ENCODE measurements at regions not wholly inside any gene's neighbourhood (a gene's known extent, or its start where the extent isn't known, plus 50 kb on each side); places are given as distances from the start of the nearest gene placed in this dataset.
"Not testable (repeated sequence)": the region's sequence is repeated elsewhere in the genome, so short reads cannot be mapped to it uniquely, and the experiment has no call there.

DNA sequence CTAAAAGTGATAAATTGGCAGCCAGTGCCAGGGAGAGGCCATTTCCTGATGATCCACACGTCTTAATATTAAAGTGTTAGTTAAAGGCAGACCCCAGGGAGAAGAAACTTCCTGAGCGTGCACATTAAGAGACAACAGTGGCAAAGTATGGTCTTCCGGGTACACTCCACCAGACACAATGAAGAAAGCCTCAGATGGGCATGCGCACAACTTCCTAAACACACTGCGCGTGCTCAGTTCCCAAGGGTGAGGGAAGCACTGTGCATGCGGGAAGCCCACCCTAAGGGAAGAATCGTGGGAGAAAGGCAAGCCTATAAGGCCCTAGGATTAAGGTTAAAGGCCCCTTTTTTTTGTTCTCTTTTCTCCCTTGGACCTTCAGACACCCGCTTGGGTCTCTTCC, 140.7 kb upstream of the CDKN3 start:
- DNase-seq (ENCODE audit: low spot score): no peak

DNA sequence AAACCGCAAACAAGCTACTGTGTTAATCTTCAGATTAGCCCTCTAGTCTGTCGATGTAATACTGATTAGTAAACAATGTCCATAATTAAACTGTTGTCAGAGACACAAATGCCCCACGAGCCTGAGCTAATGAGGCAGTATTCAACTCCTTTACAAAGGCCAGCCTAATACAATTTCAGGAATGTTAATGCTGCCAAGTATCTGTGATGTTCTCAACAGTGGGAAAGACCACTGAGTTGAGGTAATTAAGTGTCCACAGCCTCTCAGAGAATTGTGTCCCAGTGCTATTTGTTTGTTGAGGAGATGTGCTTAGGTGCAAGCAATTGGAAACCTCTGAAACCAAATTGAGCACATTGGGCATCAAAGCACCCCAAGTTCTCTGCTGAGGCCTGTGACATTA, 139.4 kb upstream of the CDKN3 start:
- no peak for DNase-seq (ENCODE audit: low spot score)

DNA sequence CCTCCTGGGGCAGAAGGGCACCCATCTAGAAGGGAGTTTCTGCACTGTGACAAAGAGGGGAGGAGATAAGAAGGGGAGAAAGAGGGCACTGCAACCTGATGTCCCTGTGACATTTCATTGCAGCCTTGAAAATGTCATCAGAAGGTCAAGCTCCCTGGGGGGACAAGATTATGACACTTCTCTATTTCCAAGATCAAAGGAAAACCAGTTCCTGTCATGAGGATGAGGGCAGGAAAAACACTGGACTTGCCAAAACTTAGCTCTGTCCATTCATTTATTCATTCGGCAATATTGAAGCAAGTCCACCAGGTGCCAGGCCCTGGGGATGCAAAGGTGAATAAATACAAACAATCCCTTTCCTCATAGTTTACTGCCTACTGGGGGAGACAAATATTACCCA, 138.4 kb upstream of the CDKN3 start:
- DNase-seq (ENCODE audit: low spot score): no peak

DNA sequence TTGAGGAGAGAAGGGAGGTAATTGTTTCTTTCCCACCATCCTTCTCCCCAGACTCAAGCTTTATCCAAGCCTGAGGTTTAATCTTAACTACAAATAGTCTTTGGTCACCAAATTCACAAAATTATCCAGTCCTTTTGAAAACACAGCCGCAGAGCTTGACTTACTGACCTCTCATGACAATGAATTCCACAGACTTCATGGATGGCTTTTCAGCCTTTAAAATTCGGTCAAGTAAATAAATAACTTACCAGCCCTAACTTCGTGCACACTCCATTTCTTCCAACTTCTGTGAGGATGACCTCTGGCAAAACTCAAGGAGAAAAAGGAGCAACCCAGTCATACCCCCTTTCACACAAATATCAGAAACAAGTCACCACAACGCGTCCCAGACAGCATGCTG, 137.0 kb upstream of the CDKN3 start:
- DNase-seq (ENCODE audit: low spot score): no peak

DNA sequence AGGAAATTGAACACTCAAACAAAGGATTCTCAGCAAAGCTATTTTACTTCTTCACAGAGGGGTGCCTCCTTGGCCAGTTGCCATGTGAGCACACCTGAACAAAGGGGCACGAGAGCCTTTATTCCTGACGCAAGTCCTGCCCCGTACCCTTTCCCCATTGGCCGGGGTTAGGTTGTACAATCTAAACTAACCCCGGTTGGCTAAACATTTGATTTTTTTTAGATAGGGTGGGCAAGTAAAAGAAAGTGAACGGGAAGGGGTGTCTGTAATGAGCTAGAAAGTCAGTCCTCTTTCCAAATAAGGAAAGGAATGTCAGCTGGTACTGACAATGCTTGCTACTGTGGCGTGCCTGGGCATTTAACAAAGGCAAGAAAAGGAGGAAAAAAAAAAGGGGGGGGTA, 135.5 kb upstream of the CDKN3 start:
- DNase-seq (ENCODE audit: low spot score): no peak

DNA sequence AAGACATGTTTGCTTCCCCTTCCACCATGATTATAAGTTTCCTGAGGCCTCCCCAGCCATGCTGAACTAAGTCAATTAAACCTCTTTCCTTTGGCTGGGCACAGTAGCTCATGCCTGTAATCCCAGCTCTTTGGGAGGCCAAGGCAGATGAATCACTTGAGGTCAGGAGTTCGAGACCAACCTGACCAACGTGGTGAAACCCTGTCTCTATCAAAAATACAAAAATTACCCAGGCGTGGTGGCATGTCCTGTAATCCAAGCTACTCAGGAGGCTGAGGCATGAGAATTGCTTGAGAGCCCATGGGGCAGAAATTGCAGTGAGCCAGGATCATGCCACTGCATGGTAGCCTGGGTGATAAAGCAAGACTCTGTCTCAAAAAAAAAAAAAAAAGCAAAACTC, 130.2 kb upstream of the CDKN3 start:
- DNase-seq (ENCODE audit: low spot score): not testable (repeated sequence)

DNA sequence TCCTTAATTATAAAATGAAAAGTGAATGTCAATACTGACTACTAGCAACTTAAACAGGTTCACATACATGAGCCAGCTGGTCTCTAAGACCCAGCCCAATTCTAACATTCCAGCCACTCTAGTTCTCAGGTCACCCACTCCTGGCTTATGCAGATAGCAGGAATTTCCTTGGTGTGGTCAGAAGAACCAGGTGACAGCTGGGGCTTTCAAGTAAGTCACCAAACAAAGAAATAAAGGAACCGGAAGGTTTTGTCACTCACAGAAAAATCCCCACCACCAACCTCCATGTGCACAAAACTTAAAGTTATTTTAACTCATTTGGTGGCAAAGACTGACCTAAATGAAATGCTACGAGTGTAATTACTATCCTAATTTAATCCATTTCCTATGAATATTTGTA, 129.6 kb upstream of the CDKN3 start:
- DNase-seq (ENCODE audit: low spot score): no peak

DNA sequence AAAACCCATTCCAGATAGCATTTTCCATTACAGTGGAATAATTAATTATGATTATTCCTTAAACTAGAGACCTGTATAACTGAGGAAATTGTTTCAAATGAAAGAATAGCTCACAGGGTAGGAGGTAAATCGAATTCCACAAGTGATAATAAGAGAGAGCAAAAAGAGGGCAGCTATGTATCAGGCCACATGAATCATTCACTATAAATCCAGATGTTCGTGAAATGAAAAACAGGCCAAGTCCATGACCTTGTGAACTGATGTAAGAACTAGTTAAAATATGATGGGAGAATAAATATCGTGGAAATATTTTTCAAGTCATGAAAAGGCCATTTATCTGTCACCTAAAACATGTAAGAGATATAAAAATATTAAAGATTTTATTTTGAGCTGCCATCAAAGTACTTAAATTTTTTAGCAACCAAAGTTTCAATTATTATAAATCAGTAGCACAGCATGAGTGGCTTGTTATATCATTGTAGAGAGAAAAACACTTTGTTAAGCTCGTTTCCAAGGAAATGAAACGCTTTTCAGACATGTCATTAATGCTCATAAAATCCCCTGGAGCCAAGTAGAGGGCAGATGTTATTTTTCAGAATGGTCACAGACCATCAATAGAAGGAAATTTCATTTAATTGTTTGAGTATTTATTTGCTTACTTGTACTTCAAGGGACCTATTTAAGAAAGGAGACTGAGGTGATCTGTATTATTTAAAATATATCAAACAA, 120.6 kb upstream of the CDKN3 start:
- DNase-seq (ENCODE audit: low spot score): no peak

DNA sequence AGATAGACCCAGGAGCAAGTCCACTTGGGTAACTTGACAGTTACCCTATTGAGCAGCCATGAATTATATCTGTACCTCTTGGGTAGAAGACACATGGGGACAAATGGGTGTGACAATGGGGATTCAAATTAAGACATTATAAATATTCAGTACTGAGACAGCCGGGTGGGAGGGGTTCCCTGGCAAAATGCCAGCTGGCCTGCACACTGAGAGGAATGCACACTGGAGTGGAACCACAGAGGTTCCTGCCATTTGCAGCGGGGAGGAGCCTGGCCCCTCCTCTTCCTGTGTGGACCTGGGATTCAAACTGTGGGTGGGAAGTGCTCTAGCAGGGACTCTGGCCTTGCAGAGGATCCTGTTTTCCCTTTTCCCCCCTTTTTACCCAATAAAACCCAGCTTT, 118.7 kb upstream of the CDKN3 start:
- DNase-seq (ENCODE audit: low spot score): no peak

DNA sequence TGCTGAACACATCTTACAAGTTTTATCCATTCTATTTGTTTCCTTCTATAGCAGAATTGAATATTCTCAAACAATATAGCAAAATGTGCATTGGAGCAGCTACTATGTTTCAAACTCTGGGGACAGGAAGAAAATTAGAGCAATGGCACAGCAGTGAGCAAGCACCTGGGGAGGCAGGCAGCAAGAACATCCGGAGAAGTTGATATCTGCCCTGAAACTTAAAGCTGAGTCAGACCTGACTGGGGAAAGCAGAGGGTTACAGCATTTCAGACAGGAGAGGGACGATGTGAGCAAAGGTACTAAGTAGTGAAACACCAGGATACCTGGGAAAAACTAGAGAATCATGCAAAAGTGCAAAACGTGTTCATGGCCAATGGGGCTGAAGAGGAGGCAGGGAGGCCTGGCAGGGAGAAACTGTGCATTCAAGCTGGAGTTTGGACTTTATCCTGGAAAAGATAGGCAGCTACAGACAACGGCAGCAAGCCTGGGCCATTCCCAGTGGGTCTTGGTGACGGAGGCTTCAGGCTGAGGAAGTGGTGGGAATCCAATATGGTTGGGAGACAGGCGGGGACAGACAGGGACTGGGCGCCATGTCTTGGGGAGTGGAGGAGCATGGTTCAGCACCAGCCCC, 118.0 kb upstream of the CDKN3 start:
- DNase-seq (ENCODE audit: low spot score): no peak

DNA sequence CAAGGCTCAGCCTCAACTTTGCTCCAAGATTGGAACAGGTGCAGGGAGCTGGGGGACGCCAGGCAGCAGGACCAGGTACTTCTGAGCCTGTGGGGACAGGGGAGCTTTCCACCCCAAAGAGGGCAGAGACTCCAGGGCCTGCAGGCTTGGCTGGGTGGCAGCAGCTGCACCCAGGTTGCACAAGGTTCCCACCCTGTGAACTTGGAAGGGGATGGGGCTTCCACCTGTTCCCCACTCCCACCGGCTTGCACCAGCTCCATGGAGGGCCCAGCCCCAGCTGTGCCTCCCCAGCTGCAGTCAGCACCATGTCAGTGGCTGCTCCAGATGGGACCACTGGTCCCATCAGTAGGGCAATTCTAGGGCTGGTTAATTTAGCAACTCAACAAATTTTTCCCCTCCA, 114.0 kb upstream of the CDKN3 start:
- no peak for DNase-seq (ENCODE audit: low spot score)

DNA sequence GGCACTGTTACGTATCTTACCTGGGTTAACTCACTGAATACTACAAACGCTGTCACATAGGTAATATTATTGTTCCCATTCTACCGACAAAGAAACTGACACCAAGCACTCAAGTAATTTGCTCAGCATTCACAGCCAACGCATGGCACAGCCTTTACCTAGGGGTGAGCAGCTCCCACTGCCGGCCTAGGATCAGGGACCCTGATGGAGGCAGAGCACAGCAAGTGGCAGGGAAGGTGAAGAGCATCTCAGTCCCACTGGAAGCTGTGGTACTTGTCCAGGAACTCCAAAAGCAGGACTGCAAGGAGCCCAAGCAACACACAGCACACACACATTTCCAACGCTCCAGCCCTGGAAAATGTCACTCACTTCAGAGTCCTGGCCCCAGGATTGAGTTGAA, 111.8 kb upstream of the CDKN3 start:
- no peak for DNase-seq (ENCODE audit: low spot score)

DNA sequence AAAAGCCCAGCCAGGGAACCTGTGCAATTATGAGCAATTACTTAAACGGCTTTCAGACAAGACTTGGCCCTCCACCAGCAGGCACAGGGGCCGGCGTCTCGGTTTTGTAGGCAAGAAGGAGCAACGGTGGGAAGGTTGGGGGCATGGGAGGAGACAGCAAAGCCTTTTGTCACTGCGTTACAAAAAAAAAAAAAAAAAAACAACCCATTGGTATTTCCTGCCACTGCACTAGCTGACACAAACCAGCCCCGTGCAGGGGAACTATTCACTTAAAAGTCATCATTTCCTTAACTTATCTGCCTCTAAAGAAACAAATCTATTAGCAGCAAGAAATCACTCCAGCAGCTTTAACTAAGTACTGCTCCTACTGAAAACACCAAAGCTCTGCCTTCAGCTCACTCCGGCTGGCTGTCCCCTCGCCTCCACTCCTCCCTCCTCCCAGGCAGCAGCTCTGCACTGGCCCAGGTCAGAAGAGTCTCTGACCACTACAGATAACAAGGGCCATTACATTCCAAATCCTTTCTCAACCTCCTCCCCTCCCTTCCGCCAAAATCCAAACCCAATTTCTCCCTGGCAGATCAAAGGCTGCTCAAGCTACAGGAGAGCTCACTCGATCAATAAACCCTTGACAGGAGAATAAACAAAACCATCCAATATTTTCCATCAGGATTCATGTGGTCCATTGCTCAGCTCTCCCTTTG, 105.2 kb upstream of the CDKN3 start:
- DNase-seq (ENCODE audit: low spot score): no peak

DNA sequence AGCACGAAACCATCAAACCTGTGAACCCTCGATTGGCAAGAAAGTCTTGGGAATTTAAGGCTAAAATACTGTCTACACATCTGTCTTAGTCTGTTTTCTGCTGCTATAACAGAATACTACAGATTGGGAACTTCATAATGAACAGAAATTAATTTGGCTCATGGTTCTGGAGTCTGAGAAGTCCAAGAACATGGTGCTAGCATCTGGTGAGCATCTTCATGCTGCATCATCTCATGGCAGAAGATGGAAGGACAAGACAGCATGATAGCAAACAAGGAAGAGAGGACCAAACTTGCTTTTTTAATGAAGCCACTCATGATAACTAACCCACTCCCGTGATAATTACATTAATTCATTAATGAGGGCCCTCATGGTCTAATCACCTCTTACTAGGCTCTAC, 102.0 kb upstream of the CDKN3 start:
- no peak for DNase-seq (ENCODE audit: low spot score)

DNA sequence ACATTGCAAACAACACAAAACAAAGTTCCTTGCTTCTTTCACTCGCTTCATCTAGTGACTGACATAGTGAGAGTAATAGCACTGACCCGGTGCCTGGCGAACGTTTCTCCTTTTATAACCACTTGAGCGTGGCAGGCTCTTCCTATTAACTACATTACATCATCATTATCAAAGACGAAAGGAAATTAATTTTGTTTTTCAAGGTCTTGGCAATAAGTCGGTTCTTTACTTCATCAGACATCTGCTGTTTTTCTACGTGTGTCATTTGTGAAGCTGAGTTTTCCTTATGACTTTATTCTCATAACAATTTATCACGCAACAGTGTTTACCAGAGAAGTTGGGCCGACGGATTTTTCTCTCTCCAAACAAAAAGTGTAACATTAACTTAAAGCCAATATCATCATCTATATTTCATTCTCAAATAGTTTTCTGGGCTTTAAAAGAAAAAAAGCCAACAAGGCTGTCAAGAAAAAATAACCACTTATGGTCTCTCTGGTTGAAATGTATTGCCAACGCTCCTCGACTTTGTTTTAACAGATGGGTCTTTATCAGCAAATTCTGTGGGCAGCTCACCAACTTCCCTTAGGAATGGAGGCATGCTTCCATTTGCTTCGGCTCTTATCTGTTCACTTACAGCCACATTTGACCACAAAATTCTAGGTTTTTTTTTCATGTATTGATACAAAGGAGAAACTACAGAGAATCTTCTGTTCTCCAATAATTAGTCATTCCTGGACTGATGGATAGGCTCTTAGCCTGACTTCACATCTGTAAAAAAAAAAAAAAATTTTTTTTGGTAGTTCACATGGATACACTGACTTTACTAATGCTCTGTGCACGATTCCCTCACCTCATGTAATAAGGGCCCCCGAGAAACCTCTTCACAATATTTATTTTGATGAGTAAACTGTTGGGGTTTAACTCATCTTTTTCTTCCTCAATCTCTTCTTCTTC, 97.1 kb upstream of the CDKN3 start:
- no peak for DNase-seq (ENCODE audit: low spot score)

DNA sequence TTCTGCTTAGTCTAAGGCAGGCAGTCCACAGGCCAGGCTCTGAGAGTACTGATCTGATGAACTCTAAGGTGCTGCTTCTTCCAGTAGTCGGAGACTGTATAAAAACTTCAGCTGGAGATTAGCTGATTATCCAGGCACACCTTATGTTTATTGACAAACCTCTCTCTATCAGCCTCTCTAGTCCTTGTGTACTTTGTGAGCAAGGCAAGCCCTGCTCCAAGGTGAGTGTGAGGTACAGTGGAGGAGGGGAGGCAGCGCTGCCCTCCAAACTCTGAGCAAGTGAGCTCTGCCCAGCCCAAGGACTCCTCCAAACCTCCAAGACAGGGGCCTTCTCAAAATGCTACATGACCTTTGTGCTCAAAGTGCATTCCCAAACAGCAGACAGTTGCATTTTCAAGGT, 95.9 kb upstream of the CDKN3 start:
- DNase-seq (ENCODE audit: low spot score): no peak

DNA sequence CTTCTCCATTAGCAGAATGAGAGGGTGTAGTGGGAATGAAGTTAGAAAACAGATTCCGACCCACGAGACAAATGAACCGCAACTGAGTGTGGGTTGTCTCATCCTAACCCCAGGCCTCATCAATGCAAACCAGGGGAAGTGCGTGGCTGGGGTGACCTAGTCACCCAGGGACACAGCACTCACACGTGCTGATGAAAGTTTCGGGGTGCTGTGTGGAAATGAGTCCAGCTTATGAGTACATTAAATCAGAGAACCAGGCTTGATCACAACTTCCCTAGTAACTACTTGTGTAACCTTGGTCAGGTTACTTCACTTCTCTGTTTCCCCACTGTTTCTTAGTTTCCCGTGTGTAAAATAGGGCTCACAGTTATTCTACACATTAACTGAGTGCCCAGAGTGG, 95.4 kb upstream of the CDKN3 start:
- DNase-seq (ENCODE audit: low spot score): no peak

DNA sequence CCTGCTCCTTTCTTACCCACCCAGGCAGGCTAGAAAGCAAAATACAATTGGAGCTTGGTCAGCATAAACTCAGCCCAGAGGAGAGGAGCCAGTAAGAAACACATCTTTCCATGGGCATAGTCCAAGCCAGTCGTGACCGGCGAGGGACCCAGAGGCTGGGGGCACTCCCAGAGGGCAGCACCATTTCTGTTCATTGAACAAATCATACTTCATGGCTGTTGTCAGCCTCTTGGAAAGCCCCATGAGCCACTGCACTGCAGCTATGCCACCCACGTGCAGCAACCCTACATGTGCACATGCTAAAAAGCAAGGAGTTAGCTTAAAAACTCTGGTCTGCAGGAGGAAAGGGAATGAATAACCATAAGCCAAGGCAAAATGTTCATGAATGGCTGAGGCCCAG, 90.0 kb upstream of the CDKN3 start:
- DNase-seq (ENCODE audit: low spot score): no peak

DNA sequence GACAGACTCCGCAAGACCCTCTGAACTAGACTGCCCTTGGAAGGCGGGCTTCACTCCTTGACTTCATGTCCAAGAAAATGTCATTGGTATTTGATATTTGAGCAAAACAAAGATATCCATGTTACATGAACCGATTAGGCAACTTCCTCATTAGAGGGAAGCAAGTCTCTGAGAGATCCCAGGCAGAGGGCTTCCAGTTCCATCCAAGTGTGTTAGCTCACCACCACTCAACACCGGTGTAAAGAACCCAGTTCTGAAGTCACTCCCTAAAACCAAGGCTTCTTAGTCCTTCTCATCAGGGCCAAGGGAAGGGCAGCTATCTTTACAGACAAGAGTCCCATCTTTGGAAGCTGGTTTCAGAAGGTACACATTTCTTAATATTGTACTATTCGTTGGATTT, 87.2 kb upstream of the CDKN3 start:
- DNase-seq (ENCODE audit: low spot score): no peak

DNA sequence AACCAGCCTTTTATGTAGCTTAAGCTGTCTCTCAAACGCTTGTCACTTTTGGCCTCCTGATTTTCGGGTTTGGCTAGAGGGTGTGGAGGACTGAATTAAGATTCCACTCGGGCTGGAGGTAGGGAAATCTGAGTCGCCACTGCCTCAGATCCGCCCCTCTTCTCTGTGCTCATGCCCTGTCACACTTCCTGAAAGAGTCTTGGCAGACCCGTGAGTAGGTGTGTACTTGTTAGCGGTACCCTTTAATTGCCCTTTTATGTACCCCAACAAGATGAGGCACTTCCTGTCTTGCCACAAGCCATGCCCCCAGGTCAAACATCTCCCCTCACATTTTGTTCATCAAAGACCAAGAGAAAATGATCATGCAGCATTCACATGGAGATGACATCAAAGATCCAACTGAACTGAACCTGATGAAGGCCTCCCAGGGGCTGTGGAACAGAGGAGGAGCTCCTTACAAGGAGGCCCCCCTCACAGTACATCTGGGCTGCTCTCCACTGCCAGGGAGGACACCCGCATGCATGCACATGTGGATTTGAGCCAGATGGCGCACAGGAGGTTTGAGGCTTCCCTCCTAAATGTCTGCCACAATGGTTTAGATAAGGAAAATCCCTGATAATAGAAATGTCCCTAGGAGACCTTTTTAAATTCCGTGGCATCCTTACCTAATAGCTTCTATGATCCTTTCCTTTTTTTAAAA, 86.5 kb upstream of the CDKN3 start:
- DNase-seq (ENCODE audit: low spot score): no peak

DNA sequence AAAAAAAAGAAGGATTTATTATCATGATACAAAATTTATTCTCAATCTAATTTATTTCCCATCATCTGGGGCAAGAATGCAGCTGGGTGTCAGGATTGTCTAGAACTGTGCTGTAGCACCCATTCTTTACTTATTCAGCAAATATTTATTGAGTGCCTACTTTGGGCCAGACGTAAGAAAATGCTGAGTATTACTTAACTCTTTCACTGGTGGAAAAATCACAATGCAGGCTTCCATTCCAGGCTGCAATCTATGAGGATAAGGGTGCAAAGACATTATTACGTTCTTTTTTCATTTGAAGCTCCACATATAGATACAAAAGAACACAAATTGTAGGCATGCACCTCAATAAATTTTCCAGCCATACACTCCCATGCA, 86.0 kb upstream of the CDKN3 start:
- DNase-seq (ENCODE audit: low spot score): no peak
